Stimulated activated CD4-positive, alpha-beta T cell treated with anti-CD3 and anti-CD28 coated beads, Interleukin-2, amount 100 ng/mL, for 4 hours (primary cell): ENCODE measurements at regions not wholly inside any gene's neighbourhood (a gene's known extent, or its start where the extent isn't known, plus 50 kb on each side); places are given as distances from the start of the nearest gene placed in this dataset.
"Not testable (repeated sequence)": the region's sequence is repeated elsewhere in the genome, so short reads cannot be mapped to it uniquely, and the experiment has no call there.

Experiments used
- DNase-seq: peaks from one replicate; pipeline ENCODE4 v3.0.0-alpha.2; 2020; ENCODE audit warnings: low read depth

DNA sequence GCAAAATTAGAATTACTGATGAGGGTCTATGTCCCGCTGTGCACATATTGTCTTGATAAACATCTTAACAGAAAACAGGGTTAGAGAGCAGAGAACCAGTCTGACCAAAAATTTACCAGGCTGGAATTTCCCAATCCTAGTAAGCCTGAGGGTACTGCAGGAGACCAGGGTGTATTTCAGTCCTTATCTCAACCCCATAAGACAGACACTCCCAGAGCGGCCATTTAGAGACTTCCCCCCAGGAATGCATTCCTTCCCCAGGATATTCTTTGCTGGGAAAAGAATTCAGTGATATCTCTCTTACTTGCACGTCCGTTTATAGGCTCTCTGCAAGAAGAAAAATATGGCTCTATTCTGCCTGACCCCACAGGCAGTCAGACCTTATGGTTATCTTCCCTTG lies 101.4 kb upstream of the FAM3C start:
- DNase-seq: not testable (repeated sequence)

DNA sequence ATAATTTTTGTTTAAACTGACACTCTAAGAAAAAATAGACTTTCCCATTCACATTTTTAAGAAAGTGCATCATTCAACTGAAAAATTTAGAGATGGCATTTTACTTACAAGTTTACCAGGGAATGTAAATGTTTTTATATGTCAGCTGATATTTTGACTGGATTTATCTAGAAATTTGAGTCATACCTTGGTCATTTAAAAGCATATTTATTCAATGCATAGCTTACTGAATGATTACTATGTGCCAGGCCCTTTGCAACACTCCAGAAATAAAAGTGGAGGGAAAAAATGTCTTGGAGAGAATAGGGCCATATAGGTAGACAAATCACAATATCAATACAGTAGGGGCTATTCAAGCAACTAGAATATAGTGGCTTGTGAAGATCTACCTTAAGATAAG lies 98.4 kb upstream of the FAM3C start:
- DNase-seq: no peak

DNA sequence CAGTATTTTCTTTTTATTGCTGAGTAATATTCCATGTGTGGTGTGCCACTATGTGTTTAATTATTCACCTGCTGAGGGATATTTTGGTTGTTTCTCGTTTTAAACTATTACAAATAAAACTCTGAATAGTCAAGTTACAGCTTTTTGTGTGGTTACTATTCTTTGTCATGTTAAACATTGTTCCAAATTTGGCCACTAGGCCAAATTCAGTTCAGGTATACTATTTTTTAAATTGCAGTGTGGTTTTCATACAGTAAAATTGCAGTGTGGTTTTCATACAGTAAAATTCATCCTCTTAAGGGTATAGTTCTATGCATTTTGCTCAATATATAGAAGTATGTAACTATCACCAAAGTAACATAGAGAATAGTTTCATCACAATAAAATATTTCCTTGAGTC lies 97.4 kb upstream of the FAM3C start:
- DNase-seq: no peak

DNA sequence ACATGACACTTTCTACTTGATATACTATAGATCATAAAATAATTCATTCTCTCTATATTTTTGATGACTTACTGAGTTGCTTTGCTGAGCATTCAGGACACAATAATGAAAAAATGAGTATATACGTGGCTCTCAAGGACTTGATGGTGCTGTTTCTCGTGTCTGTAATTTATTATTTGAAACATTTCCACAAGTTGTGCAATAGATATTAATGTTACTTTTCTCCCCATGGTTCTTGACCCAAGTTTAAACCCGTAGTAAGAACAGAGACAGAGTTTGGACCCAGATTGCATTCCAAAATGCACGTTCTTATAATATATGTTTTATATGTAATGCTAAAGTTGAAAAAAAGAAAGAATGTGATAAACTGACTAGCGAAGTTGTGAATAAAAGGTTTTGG lies 94.2 kb upstream of the FAM3C start:
- no peak for DNase-seq

DNA sequence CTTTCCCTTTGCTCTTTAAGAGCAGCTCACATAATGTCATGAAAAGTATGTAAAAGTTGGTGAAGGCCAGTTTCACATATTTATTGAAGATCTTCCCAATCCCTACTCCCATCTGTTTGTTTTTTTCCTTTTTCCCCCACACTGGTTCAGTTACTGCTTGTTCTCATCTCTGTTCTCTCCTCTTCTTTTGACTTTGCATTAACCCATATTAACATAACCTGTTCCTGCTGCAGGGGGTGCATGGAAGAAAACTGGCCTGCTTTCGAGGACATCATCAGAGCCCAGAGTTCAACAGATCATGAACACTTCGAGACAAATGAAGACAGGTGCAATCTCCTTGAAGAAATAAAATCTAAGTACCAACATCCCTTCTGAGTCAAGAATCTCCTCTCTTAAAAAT lies 93.3 kb upstream of the FAM3C start:
- DNase-seq: no peak

DNA sequence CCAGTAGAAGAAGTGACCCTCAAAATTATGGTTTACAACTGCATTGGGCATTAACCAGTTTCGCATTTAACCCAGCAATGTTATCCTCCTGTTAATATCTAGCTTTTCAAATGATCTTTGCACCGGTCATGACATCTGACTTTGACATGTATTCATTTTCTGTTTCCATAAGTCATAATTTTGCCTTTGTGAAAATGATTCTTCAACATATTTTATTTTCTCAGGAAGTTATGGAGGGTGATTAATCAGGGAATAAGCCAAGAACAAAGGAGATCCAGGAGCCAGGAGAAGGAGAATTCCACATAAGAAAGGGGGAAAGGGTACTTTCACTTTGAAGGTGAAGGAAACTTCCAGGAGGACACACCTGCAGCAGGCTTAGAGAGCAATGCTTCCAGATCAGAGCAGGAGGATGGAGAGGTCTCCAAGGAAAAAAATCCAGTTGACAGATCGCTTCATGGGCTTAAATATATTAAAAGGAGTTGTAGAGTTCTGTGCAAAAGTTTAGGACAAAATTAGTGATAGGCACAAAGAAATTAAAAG lies 92.1 kb upstream of the FAM3C start:
- no peak for DNase-seq

DNA sequence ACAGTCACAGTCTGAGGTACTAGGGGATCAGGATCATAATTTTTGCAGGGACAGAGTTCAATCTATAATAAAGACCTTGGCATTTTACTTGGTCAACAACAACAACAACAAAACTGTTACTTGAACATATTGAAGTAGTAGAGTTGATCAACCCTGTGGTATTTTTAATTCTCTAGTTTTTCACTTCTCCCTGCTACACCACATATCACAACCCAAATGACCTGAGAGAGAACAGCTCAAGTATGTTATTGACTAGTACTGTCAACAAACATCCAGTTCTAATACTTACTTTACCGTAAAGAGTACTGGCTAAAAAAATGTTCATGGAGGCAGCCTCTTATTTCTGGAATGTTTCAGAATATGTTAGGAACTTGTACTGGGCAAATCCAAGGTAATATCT lies 90.5 kb upstream of the FAM3C start:
- DNase-seq: no peak

DNA sequence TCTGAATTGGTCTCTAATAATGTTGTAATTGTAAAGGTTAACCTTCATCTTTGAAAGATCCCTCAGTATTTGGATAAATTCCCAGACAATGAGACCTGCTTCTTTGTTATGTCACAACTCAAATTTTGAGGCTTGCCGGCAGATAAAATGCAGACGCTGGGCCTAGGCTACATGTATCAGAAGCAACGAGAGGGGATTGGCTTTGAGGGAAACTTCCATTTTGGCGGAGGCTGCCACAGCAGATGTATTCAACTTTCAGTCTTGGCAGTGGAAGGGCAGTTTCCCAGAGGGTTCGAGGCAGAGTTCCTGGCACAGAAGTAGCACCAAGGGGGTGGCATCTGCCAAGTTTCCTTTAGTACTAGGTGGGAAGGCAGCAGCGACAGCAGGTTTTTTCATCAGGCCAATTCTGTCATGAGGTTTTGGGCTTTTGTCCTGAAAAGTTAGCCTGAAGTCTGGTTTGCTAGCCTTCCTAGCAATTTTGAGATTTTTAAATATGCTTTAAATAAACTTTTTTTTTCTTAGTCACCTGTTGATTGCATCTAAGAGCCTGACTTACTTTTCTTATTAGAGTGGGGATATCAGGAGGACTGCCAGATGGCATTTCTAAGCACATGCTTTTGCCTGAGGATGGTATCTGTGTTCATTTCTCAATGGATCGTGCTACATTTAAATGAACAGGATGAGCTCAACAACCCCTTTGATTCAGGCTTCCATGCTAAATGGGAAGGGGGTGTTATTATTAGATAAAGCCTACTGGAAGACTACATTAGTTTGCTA lies 89.5 kb upstream of the FAM3C start:
- no peak for DNase-seq

DNA sequence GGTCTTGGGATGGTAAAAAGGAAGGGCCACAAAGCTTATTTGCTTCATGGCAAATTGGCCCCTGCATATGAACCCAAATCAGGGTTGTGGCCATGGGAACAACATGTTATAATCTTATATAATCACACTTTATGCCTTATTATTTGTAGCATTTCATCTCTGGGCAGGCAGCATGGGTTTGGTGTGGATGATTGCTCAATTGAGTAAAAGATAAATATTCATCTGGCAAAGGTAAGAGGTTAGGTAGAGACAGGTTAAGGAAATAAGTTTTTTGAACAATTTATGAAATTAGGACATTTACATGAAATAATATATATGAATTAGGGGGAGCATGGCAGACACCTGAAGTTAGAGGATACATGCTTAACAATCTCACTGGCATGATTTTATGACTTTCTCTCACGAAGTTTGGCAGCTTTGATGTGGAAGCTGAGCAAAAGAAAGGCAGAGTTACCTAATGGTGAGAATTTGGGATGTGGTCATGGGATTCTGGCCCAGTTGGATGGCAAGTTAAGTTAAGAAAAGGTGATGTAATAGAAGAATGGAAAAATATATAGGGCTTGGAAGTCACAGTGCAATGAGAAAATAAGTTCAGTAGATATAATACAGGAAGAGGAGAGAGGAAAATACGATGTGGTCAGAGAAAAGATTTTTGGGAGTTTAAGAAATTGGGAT lies 88.1 kb upstream of the FAM3C start:
- DNase-seq: no peak

DNA sequence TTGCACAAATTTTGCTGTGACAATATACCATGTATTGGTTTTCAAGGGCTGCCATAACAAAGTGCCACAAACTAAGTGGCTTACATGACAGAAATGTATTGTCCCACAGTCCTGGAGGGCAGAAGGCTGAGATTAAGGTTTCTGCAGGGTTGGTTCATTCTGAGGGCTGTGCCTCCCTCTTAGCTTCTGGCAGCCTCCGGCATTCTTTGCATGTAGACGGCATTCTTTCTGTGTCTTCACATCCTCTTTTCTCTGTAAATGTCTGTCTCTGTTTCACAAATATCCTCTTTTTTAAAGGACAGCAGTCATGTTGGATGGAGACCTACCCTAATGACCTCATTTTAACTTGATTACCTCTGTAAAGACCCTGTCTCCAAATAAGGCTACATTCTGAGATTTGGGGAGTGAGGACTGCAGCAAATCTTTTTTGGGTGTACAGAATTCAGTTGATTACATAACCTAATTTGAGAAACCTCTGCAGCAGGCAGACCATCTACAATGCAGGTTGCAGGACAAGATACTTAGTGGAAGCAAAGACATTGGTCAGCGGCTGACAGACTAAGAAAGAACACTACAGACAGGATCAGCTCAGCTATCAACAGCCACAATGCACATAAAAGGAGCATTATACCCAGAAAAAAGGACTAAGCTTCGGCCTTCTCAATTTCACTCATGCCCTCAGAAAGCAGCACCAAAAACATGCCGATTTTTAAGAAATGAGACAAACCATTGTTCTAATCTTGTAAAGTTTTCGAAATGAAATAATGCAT lies 84.6 kb upstream of the FAM3C start:
- no peak for DNase-seq

DNA sequence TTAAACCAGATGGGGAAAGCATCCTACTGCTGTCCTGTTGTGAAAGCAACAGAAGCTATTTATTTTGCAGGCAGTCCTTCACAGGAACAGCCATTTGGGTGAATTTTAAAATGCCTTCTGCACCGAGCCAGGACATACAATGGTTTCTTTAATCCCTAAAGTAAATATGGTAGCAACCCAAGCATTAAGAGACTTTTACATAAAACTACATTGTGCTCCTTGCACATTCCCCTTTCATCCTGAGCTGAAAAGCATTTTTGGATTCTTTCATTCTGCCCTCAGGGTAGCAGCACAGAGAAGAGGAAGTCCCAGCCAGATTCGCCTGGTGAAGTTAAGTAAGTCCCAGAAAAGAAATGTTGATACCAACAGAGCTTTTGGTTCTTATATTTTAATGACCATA lies 84.0 kb upstream of the FAM3C start:
- DNase-seq: no peak

DNA sequence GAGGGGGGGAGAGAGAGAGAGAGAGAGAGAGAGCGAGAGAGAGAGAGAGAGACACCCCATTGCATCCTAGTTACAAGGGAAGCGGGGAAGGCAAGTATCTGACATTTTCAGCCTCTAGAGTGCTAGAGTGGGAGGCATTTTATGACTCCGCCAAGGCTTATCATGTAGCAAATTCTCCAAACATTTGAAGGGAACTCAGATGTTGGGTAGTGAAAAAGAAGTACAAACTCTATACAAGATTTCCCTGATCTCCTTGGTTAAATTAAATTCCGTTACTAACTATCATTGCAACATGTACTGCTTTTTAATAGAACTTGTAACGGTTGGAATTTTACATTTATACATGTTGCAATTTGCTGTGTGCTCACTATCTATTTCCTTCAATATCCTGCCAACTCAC lies 83.4 kb upstream of the FAM3C start:
- DNase-seq: no peak

DNA sequence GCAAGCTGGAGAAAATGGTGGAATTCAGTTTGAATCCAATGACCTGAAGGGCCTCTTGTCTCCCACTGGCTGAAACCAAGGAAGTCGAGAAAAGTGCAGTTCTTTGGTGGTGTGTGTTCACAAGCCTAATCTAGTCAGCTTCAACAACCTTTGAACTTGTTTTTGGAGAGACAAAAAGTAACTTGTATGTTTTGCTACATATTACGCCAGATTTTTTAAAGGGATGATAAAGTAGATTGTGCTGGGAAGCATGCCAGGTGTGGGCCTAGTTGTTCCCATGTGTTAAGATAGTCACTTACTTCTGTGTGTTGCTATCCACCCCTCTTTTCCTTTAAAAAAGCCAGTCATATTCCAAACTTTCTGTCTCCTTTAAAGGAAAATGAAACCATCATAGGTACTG lies 79.7 kb upstream of the FAM3C start:
- DNase-seq: no peak

DNA sequence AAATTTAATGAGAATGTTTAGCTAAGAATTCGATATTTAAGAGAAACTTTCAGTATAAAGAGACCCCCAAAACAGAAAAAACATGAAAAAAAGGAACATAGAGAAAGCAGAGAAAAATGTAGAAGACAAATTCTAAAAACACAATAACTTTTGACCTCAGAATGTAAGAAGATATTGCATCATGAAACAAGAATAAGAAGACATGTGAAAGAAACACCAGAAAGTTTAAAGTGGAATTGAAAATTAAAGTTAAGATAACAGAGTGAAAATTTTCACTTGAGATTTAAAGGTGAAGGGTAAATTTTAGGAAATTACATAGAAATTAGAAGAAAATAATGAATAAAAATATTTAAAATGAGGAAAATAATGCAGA lies 78.2 kb upstream of the FAM3C start:
- DNase-seq: no peak

DNA sequence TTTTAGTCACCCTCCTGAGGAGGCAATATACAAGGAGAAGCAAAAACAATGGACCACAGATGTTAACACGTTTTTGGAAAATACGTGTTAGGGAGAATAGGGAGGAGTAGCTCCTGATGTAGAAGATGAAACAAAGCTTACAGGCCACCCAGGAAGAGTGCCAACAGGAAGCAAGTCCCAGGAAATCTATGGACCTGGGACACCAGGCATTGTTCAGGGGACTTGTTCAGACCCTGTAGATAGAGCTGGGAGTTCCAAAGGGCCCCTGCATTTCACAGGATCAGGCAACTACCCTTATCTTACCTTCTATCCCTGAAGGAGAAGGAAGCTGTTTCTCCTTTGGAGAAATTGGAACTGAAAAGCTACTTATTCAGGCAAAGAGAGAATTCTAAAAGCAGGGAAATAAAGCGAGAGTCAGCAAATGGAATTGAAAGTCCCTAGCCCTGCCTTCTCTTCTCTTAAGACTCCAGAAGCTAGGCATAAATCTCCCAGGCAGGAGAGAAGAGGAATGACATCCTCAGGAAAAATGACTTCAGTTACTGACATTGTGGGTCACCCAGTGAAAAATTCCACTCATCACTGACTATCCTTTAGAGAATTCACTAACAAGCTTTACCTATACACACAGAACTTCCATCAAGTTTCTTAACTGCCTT lies 77.7 kb upstream of the FAM3C start:
- DNase-seq: no peak

DNA sequence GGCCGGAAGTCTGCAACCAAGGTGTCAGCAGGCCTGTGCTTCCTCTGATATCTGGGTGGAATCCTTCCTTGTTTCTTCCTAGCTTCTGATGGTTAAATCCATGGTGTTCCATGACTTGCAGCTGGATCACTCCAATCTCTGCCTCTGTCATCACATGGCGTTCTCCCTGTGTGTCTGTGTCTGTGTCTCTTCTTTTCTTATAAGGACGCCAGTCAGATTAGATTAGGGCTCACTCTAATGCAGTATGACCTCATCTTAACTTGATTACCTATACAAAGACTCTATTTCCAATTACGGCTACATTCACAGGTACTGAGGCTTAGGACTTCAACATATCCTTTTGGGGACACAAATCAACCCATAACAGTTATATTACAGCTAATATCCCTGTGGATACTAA lies 70.3 kb upstream of the FAM3C start:
- DNase-seq: no peak

DNA sequence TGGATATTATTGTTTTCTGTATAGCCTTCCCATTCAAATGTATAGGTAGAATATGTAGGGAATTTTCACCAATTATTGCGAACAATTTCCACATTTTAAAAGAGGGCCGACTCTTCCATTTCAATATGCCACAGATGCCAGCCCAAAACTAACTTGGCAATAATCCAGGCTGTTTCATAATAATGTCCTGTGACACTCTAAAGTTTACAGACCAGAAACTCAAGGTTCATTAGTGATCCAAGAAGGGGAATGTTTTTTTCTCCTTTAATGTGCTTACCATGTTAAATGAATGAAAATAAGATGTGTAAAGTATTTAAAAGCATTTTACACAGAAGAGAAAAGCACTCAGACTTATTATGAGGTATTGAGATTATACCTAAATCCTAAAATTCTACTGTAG lies 63.0 kb upstream of the FAM3C start:
- DNase-seq: no peak

DNA sequence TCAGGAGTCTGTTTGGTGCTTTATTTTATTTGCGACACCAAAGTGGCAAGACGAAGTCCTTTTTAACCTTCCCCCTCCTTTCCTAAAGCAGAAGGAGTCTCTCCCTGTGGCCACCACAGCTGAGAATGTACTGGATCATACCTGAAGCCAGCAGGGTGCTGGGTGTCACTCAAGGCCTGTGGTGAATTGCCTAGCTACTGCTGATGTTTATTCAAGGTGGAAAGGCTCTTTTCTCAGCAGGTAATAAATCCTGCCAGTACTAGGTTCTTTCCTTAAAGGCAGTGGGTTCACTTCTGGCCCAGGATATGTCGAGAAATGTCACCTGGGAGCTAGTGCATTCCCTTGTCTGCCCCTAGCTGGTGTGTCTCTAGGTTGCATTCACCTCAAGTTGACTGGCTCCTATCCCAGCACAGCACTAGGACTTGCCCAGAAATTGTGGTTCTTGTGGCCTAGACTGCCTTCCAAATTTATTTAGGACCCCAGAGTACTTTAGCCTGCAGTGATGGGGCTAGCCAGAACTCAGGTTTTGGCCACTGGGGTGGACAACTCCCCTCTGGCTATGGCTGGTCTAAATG lies 60.8 kb upstream of the FAM3C start:
- DNase-seq: no peak

DNA sequence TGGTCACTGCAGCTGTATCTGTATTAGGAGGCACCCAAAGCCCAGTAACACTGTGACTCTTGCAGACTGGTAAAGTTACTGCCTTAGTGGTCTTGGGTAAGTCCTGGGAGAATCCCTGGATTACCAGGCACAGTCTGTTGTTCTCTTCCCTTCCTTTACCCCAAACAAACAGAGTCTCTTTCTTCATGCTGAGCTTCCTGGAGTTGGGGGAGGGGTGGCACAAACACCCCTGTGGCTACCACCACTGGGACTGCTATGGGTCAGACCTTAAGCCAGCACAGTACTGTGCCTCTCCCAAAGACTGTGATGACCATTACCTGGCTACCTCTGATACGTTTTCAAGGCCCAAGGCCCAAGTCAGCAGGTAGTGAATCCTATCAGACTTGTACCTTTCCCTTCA lies 59.9 kb upstream of the FAM3C start:
- no peak for DNase-seq

DNA sequence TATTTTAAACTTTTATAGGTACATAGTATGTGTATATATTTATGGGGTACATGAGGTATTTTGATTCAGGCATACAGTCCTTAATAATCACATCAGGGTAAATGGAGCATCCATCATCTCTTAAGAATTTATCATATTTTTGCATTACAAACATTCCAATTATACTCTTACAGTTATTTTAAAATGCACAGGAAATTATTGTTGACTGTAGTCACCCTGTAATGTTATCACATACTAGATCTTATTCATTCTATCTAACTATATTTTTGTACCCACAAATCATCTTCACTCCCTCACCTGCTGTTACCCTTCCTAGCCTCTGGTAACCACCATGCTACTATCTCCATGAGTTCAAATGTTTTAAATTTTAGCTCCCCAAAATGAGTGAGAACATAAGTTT lies 56.3 kb upstream of the FAM3C start:
- no peak for DNase-seq

DNA sequence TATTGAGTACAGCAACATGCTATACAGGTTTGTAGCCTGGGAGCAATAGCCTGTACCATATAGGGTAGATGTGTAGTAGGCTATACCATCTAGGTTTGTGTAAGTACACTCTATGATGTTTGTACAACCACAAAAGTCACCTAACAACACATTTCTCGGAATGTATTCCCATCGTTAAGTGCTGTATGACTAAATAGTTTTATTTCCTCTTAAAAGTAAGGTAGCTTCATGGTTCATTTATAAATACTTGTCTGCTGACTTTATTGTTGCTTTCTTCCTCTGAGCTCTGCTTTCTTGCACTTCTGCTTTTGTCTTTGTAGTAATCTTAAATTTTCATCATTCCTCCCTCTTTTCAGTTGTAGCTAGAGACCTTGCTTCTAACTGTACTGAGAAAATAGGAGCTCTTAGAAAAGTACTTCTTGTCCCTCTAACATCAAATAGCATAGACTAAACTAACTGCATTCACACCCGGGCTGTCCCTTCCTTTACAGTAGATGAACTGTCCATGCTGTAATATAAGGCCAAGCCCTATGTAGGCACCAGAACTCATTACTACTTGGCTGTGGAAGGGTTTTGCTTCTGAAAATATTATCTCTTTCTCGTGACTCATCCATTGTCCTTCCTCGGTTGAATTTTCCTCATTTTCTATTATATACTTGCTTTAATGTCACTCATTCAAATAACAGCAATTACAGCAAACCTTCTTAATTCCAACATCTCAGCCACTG lies 55.4 kb upstream of the FAM3C start:
- DNase-seq: no peak
